ENCODE measurements at regions not wholly inside any gene's neighbourhood (a gene's known extent, or its start where the extent isn't known, plus 50 kb on each side); places are given as distances from the start of the nearest gene placed in this dataset.

DNA sequence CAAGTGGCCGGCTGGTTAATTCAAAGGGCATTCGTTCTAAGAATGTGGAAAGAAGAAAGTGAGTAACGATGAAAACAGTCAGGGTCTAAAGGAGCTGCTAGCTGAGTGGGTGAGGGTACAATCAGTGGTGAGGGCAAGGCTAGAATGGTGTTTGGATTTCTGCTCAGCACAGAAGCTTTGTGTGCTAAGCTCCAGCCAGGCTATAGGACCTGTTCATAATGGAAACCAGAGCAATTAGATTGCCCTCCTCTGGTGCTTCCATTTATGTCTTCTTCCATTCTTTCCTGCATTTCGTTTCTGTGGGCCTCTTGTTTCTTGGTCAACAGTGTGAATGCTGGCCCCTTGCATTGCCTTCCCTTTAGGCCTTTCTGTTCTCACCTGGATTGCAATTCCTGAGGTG, 572.9 kb upstream of the CHORDC1 start:
- TF ChIP-seq, protein P1, sequence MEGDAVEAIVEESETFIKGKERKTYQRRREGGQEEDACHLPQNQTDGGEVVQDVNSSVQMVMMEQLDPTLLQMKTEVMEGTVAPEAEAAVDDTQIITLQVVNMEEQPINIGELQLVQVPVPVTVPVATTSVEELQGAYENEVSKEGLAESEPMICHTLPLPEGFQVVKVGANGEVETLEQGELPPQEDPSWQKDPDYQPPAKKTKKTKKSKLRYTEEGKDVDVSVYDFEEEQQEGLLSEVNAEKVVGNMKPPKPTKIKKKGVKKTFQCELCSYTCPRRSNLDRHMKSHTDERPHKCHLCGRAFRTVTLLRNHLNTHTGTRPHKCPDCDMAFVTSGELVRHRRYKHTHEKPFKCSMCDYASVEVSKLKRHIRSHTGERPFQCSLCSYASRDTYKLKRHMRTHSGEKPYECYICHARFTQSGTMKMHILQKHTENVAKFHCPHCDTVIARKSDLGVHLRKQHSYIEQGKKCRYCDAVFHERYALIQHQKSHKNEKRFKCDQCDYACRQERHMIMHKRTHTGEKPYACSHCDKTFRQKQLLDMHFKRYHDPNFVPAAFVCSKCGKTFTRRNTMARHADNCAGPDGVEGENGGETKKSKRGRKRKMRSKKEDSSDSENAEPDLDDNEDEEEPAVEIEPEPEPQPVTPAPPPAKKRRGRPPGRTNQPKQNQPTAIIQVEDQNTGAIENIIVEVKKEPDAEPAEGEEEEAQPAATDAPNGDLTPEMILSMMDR (IDR thresholded peaks at IDR 0.05 in 4 of 5, conservative IDR thresholded peaks at IDR 0.05 in 1 of 5), result no peak
- no peak for TF ChIP-seq POLR2A (IDR thresholded peaks at IDR 0.05)
